HEK293 (cell line): ENCODE measurements at regions not wholly inside any gene's neighbourhood (a gene's known extent, or its start where the extent isn't known, plus 50 kb on each side); places are given as distances from the start of the nearest gene placed in this dataset.

Experiments
- CTCF ChIA-PET: fragments of 350-600 bp; formaldehyde crosslinking; extraction: SDS; loops from one replicate; lab custom pipeline; 2021; ENCODE audit warnings: antibody characterized with exemption; lab: Yijun Ruan, JAX
- POLR2A ChIA-PET: fragments of 300-600 bp; formaldehyde crosslinking; extraction: SDS; loops from one replicate; lab custom pipeline; 2020; ENCODE audit warnings: antibody characterized with exemption, inconsistent platforms; lab: Yijun Ruan, JAX
- H3K27ac ChIP-seq: fragments of 200-500 bp; sonication (Bioruptor generic); 2 replicates; pipeline ENCODE4 v1.5.1; 2014; ENCODE audit warnings: low read depth, low read length, control low read depth, inconsistent platforms; ENCODE audit errors: extremely low read depth
- H3K36me3 ChIP-seq, 2 experiments: fragments of 200-500 bp in 1 of 2; sonication (Bioruptor generic) in 1 of 2; 1 replicate in 1 of 2; 2 replicates in 1 of 2; pipeline ENCODE4 v1.5.1; 2014 to 2017; ENCODE audit warnings: inconsistent platforms in 2 of 2, low read length in 2 of 2; ENCODE audit not compliant: control insufficient read depth in 2 of 2, insufficient read depth in 1 of 2
- H3K4me1 ChIP-seq: fragments of 200-500 bp; sonication (Bioruptor generic); 2 replicates; pipeline ENCODE4 v1.5.1; 2014; ENCODE audit warnings: mild to moderate bottlenecking, low read length, inconsistent platforms; ENCODE audit not compliant: control insufficient read depth, insufficient read depth
- H3K4me3 ChIP-seq: 2 replicates; pipeline ENCODE4 v1.5.1; 2011; ENCODE audit warnings: low read depth, mild to moderate bottlenecking, control low read depth, low read length, moderate library complexity
- H3K9me3 ChIP-seq: fragments of 200-500 bp; sonication (Bioruptor generic); 2 replicates; pipeline ENCODE4 v1.5.1; 2014; ENCODE audit warnings: low read depth, low read length, inconsistent platforms; ENCODE audit not compliant: control insufficient read depth, insufficient read depth
- EGR2 ChIP-seq: fragments of 450-650 bp; formaldehyde crosslinking; IDR thresholded peaks from 2 replicates; pipeline ENCODE4 v1.5.1; 2016; ENCODE audit warnings: low read depth, missing biosample characterization, missing genetic modification characterization
- KLF8 ChIP-seq: fragments of 450-650 bp; formaldehyde crosslinking; IDR thresholded peaks from 2 replicates; pipeline ENCODE4 v1.5.1; 2016; ENCODE audit warnings: missing biosample characterization, missing genetic modification characterization
- ZFP37 ChIP-seq: fragments of 450-650 bp; formaldehyde crosslinking; IDR thresholded peaks from 2 replicates; pipeline ENCODE4 v1.5.1; 2016; ENCODE audit warnings: missing biosample characterization, missing genetic modification characterization
- ZNF114 ChIP-seq: fragments of 450-650 bp; formaldehyde crosslinking; IDR thresholded peaks from 2 replicates; pipeline ENCODE4 v1.5.0; 2017; ENCODE audit warnings: missing biosample characterization, missing genetic modification characterization
- ZNF404 ChIP-seq: fragments of 450-650 bp; formaldehyde crosslinking; IDR thresholded peaks from 2 replicates; pipeline ENCODE4 v1.5.1; 2017; ENCODE audit warnings: missing biosample characterization, missing genetic modification characterization
- ZNF416 ChIP-seq: fragments of 450-650 bp; formaldehyde crosslinking; IDR thresholded peaks from 2 replicates; pipeline ENCODE4 v1.5.1; 2016; ENCODE audit warnings: missing biosample characterization, missing genetic modification characterization
- ZNF658 ChIP-seq: fragments of 450-650 bp; formaldehyde crosslinking; IDR thresholded peaks from 2 replicates; pipeline ENCODE4; 2016; ENCODE audit warnings: missing biosample characterization, missing genetic modification characterization
- ZNF768 ChIP-seq: fragments of 450-650 bp; formaldehyde crosslinking; IDR thresholded peaks from 2 replicates; pipeline ENCODE4 v1.5.1; 2018; ENCODE audit warnings: missing biosample characterization, mild to moderate bottlenecking, missing genetic modification characterization
- ZNF776 ChIP-seq: fragments of 450-650 bp; formaldehyde crosslinking; IDR thresholded peaks from 2 replicates; pipeline ENCODE4 v1.5.0; 2017; ENCODE audit warnings: missing biosample characterization, missing genetic modification characterization, borderline replicate concordance
- ZNF837 ChIP-seq: fragments of 450-650 bp; formaldehyde crosslinking; IDR thresholded peaks from 2 replicates; pipeline ENCODE4 v1.5.1; 2016; ENCODE audit warnings: missing biosample characterization, missing genetic modification characterization
- TF ChIP-seq, protein P1 (sequence below): fragments of 450-650 bp; formaldehyde crosslinking; IDR thresholded peaks from 2 replicates; pipeline ENCODE4 v1.5.1; 2016; ENCODE audit warnings: missing biosample characterization, missing genetic modification characterization
- TF ChIP-seq, protein P2 (sequence below): fragments of 450-650 bp; formaldehyde crosslinking; IDR thresholded peaks from 2 replicates; pipeline ENCODE4 v1.5.1; 2016; ENCODE audit warnings: missing biosample characterization, missing genetic modification characterization, borderline replicate concordance
- TF ChIP-seq, protein P3 (sequence below): fragments of 450-650 bp; formaldehyde crosslinking; IDR thresholded peaks from 2 replicates; pipeline ENCODE4 v1.5.1; 2016; ENCODE audit warnings: missing biosample characterization, missing genetic modification characterization
- TF ChIP-seq, protein P4 (sequence below): fragments of 450-650 bp; formaldehyde crosslinking; IDR thresholded peaks from 2 replicates; pipeline ENCODE4 v1.5.1; 2016; ENCODE audit warnings: missing biosample characterization, missing genetic modification characterization
- TF ChIP-seq, protein P5 (sequence below): fragments of 450-650 bp; formaldehyde crosslinking; IDR thresholded peaks from 2 replicates; pipeline ENCODE4 v1.5.1; 2016; ENCODE audit warnings: missing biosample characterization, missing genetic modification characterization
- TF ChIP-seq, protein P6 (sequence below): fragments of 450-650 bp; formaldehyde crosslinking; IDR thresholded peaks from 2 replicates; pipeline ENCODE4 v1.5.1; 2016; ENCODE audit warnings: missing biosample characterization, missing genetic modification characterization
- TF ChIP-seq, protein P7 (sequence below): fragments of 450-650 bp; formaldehyde crosslinking; IDR thresholded peaks from 2 replicates; pipeline ENCODE4 v1.5.1; 2016; ENCODE audit warnings: missing biosample characterization, missing genetic modification characterization

DNA sequence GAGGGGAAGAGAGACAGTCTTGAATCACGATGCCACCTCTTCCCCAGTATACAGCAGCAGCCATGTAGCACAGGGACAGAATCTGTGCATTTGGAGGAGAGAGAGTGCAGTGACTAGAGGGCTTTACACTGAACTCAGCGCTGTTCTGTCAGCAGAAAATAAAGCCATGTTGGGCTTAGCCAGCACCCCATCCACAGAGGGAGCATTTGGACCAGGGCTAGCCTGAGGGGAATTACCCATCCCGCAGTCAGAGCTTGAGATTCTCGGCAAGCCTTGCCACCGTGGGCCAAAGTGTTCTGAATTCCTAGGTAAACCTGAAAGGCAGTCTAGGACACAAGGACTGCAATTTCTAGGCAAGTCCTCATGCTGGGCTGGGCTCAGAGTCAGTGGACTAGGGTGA is 120.4 kb upstream of the CNOT2 start (continued):
- TF ChIP-seq, protein P1, sequence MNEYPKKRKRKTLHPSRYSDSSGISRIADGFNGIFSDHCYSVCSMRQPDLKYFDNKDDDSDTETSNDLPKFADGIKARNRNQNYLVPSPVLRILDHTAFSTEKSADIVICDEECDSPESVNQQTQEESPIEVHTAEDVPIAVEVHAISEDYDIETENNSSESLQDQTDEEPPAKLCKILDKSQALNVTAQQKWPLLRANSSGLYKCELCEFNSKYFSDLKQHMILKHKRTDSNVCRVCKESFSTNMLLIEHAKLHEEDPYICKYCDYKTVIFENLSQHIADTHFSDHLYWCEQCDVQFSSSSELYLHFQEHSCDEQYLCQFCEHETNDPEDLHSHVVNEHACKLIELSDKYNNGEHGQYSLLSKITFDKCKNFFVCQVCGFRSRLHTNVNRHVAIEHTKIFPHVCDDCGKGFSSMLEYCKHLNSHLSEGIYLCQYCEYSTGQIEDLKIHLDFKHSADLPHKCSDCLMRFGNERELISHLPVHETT (tag by site-specific recombination), result no peak

DNA sequence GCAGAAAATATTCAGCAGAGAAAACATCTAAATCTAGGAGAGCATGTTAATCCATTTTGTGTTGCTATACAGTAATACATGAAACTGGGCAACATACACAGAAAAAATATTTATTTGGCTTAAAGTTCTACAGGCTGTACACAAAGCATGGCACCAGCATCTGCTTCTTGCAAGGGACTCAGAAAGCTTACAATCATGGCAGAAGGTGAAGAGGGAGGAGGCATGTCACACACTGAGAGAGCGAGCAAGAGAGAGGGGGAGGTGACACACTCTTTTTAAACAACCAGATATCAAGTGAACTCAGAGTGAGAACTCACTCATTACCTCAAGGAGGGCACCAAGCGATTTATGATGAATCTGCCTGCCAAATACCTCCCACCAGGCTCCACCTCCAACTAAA is 94.2 kb upstream of the CNOT2 start:
- ChIA-PET POLR2A (no interaction called here), CTCF (interaction anchor here (1.4 kb wide), 1 partner anchor 249 kb away, joined by 3 read pairs; no protein-coding TSS in a partner anchor)
- Histone ChIP-seq H3K27ac (no peak overlapping the region), H3K4me3 (no peak overlapping the region), H3K36me3 (no peaks in the 10 kb centered on the region), H3K9me3 (no peaks in the 10 kb centered on the region), H3K4me1 (no peaks in the 10 kb centered on the region)
- TF ChIP-seq, protein P2, sequence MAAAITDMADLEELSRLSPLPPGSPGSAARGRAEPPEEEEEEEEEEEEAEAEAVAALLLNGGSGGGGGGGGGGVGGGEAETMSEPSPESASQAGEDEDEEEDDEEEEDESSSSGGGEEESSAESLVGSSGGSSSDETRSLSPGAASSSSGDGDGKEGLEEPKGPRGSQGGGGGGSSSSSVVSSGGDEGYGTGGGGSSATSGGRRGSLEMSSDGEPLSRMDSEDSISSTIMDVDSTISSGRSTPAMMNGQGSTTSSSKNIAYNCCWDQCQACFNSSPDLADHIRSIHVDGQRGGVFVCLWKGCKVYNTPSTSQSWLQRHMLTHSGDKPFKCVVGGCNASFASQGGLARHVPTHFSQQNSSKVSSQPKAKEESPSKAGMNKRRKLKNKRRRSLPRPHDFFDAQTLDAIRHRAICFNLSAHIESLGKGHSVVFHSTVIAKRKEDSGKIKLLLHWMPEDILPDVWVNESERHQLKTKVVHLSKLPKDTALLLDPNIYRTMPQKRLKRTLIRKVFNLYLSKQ (tag by site-specific recombination), result no peak
- no peak for TF ChIP-seq ZNF404 (tag by site-specific recombination)
- no peak for TF ChIP-seq ZNF837 (tag by site-specific recombination)
- TF ChIP-seq, protein P3, sequence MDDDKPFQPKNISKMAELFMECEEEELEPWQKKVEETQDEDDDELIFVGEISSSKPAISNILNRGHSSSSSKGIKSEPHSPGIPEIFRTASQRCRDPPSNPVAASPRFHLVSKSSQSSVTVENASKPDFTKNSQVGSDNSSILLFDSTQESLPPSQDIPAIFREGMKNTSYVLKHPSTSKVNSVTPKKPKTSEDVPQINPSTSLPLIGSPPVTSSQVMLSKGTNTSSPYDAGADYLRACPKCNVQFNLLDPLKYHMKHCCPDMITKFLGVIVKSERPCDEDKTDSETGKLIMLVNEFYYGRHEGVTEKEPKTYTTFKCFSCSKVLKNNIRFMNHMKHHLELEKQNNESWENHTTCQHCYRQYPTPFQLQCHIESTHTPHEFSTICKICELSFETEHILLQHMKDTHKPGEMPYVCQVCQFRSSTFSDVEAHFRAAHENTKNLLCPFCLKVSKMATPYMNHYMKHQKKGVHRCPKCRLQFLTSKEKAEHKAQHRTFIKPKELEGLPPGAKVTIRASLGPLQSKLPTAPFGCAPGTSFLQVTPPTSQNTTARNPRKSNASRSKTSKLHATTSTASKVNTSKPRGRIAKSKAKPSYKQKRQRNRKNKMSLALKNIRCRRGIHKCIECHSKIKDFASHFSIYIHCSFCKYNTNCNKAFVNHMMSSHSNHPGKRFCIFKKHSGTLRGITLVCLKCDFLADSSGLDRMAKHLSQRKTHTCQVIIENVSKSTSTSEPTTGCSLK (tag by site-specific recombination), result no peak
- no peak for TF ChIP-seq ZFP37
- no peak for TF ChIP-seq ZNF114
- TF ChIP-seq, protein P4, sequence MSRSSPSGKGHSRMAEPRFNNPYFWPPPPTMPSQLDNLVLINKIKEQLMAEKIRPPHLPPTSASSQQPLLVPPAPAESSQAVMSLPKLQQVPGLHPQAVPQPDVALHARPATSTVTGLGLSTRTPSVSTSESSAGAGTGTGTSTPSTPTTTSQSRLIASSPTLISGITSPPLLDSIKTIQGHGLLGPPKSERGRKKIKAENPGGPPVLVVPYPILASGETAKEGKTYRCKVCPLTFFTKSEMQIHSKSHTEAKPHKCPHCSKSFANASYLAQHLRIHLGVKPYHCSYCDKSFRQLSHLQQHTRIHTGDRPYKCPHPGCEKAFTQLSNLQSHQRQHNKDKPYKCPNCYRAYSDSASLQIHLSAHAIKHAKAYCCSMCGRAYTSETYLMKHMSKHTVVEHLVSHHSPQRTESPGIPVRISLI (tag by site-specific recombination), result no peak
- TF ChIP-seq EGR2 (tag by site-specific recombination), result no peak
- TF ChIP-seq, protein P5, sequence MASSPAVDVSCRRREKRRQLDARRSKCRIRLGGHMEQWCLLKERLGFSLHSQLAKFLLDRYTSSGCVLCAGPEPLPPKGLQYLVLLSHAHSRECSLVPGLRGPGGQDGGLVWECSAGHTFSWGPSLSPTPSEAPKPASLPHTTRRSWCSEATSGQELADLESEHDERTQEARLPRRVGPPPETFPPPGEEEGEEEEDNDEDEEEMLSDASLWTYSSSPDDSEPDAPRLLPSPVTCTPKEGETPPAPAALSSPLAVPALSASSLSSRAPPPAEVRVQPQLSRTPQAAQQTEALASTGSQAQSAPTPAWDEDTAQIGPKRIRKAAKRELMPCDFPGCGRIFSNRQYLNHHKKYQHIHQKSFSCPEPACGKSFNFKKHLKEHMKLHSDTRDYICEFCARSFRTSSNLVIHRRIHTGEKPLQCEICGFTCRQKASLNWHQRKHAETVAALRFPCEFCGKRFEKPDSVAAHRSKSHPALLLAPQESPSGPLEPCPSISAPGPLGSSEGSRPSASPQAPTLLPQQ, result no peak
- TF ChIP-seq, protein P6, sequence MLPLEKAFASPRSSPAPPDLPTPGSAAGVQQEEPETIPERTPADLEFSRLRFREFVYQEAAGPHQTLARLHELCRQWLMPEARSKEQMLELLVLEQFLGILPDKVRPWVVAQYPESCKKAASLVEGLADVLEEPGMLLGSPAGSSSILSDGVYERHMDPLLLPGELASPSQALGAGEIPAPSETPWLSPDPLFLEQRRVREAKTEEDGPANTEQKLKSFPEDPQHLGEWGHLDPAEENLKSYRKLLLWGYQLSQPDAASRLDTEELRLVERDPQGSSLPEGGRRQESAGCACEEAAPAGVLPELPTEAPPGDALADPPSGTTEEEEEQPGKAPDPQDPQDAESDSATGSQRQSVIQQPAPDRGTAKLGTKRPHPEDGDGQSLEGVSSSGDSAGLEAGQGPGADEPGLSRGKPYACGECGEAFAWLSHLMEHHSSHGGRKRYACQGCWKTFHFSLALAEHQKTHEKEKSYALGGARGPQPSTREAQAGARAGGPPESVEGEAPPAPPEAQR (tag by site-specific recombination), result no peak

DNA sequence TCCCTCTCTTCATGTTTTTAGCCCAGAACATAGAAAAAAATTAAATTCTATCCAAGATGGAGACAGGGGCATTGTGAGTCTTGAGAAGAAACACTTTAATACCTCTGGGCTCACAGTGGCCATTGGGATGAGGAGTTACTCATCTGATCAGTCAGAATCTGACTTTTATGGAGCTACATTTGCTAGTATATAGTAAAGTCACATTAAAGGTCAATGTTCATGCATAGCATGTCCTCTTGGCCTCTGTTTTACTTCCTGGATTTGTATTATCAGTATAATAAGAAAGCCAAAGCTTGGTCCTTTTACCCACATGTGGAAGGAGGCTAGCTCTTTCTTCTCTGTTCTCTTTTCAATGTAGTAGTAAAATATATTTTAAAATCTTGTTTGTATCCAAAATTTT is 93.6 kb upstream of the CNOT2 start:
- no peak overlapping the region for H3K27ac ChIP-seq
- TF ChIP-seq ZNF776 (tag by site-specific recombination) (no peak), ZNF416 (tag by site-specific recombination) (no peak), ZNF768 (tag by site-specific recombination) (no peak), ZNF658 (tag by site-specific recombination) (no peak), KLF8 (tag by site-specific recombination) (no peak)
- TF ChIP-seq, protein P7, sequence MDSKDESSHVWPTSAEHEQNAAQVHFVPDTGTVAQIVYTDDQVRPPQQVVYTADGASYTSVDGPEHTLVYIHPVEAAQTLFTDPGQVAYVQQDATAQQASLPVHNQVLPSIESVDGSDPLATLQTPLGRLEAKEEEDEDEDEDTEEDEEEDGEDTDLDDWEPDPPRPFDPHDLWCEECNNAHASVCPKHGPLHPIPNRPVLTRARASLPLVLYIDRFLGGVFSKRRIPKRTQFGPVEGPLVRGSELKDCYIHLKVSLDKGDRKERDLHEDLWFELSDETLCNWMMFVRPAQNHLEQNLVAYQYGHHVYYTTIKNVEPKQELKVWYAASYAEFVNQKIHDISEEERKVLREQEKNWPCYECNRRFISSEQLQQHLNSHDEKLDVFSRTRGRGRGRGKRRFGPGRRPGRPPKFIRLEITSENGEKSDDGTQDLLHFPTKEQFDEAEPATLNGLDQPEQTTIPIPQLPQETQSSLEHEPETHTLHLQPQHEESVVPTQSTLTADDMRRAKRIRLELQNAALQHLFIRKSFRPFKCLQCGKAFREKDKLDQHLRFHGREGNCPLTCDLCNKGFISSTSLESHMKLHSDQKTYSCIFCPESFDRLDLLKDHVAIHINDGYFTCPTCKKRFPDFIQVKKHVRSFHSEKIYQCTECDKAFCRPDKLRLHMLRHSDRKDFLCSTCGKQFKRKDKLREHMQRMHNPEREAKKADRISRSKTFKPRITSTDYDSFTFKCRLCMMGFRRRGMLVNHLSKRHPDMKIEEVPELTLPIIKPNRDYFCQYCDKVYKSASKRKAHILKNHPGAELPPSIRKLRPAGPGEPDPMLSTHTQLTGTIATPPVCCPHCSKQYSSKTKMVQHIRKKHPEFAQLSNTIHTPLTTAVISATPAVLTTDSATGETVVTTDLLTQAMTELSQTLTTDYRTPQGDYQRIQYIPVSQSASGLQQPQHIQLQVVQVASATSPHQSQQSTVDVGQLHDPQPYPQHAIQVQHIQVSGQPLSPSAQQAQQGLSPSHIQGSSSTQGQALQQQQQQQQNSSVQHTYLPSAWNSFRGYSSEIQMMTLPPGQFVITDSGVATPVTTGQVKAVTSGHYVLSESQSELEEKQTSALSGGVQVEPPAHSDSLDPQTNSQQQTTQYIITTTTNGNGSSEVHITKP (tag by site-specific recombination), result no peak
- TF ChIP-seq, all 188 proteins: peak for 0
- Histone ChIP-seq H3K9me3 (no peaks in the 10 kb centered on the region), H3K4me3 (no peak overlapping the region), H3K36me3 (no peaks in the 10 kb centered on the region), H3K4me1 (no peaks in the 10 kb centered on the region)
- CTCF ChIA-PET, result interaction anchor here (1.4 kb wide), 1 partner anchor 250 kb away, joined by 3 read pairs; no protein-coding TSS in a partner anchor
- POLR2A ChIA-PET, result no interaction called here
